22Rv1 (cell line): ENCODE measurements at regions not wholly inside any gene's neighbourhood (a gene's known extent, or its start where the extent isn't known, plus 50 kb on each side); places are given as distances from the start of the nearest gene placed in this dataset.

Experiments used
- CTCF ChIP-seq: fragments of 450-650 bp; IDR thresholded peaks from 2 replicates; pipeline ENCODE4 v1.5.1; 2017; ENCODE audit warnings: mild to moderate bottlenecking
- ZFX ChIP-seq: fragments of 450-650 bp; IDR thresholded peaks from 2 replicates; pipeline ENCODE4 v1.6.1; 2017; ENCODE audit warnings: antibody characterized with exemption, borderline replicate concordance

DNA sequence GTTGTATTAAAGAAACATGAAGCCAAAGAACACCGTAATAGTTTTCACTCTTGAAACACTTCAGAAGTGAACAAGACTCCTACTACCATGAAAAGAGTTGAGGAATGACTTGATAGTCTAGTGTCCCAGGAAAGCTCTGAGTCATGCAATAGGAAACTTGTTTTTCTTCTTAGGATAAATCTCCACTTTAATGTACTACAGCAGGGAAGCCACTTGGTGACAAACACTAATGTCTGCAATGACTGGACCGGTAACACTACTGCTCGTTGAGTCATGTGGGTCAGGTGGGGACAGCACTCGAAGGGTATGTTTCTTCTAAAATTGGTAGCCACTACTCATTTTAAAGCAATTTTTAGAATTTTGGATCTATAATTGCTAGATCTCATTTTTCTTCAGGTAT lies 291.7 kb upstream of the CNTN3 start:
- TF ChIP-seq CTCF, result no peak
- TF ChIP-seq ZFX, result no peak
